ENCODE measurements at regions not wholly inside any gene's neighbourhood (a gene's known extent, or its start where the extent isn't known, plus 50 kb on each side); places are given as distances from the start of the nearest gene placed in this dataset.

GRCh38 chr1:96411006-96411405 lies 310.6 kb upstream of the PTBP2 start:
- no peaks in the 10 kb centered on the region for H3K27me3 ChIP-seq
- no peaks in the 10 kb centered on the region for H3K4me1 ChIP-seq
- DNase-seq (no peak), ATAC-seq (no peak)
- no peak overlapping the region for H3K27ac ChIP-seq
- no peak for TF ChIP-seq CTCF (IDR thresholded peaks at IDR 0.05)
- TF ChIP-seq POLR2A (IDR thresholded peaks at IDR 0.05): no peak
- H3K36me3 ChIP-seq (replicated peaks in 1 of 2; ENCODE audit: insufficient read depth in 1 of 2, low read depth in 2 of 2): no peaks in the 10 kb centered on the region
- WGBS, 2 donors: 46 to 49% methylated on average over 2 of the region's 2 CpGs
- intact Hi-C loops (cut with DNase I): no loop called here
- H3K9me3 ChIP-seq: no peaks in the 10 kb centered on the region
- no peak overlapping the region for H3K4me3 ChIP-seq

GRCh38 chr1:96414598-96414997 lies 307.0 kb upstream of the PTBP2 start:
- Histone ChIP-seq H3K36me3 (replicated peaks in 1 of 2; ENCODE audit: insufficient read depth in 1 of 2, low read depth in 2 of 2) (no peaks in the 10 kb centered on the region), H3K9me3 (no peaks in the 10 kb centered on the region), H3K27me3 (no peaks in the 10 kb centered on the region), H3K27ac (no peak overlapping the region), H3K4me1 (no peaks in the 10 kb centered on the region), H3K4me3 (no peak overlapping the region)
- DNase-seq (no peak), ATAC-seq (no peak)
- 55 to 67% methylated on average over 6 of the region's 6 CpGs for WGBS, 2 donors
- intact Hi-C loops (cut with DNase I): no loop called here
- no peak for TF ChIP-seq POLR2A (IDR thresholded peaks at IDR 0.05)
- no peak for TF ChIP-seq CTCF (IDR thresholded peaks at IDR 0.05)

- WGBS, 2 donors: 71 to 75% methylated on average over 5 of the region's 5 CpGs
- Histone ChIP-seq H3K36me3 (replicated peaks in 1 of 2; ENCODE audit: insufficient read depth in 1 of 2, low read depth in 2 of 2) (no peaks in the 10 kb centered on the region), H3K27me3 (no peaks in the 10 kb centered on the region), H3K9me3 (no peaks in the 10 kb centered on the region), H3K27ac (no peak overlapping the region), H3K4me3 (no peak overlapping the region), H3K4me1 (no peaks in the 10 kb centered on the region)
- intact Hi-C loops (cut with DNase I): no loop called here
- peak; percentile 27 for ATAC-seq
- TF ChIP-seq POLR2A (IDR thresholded peaks at IDR 0.05): no peak
- no peak for TF ChIP-seq CTCF (IDR thresholded peaks at IDR 0.05)
- DNase-seq: peak in 1 of 4 donors; percentile 13
These were observed 305.4 kb upstream of the PTBP2 start for GRCh38 chr1:96416111-96416595.

GRCh38 chr1:96416701-96417444 lies 304.7 kb upstream of the PTBP2 start:
- 27 to 28% methylated on average over 5 of the region's 5 CpGs for WGBS, 2 donors
- no peak for ATAC-seq

More at GRCh38 chr1:96416701-96417444, 304.7 kb upstream of the PTBP2 start:
- DNase-seq: no peak
- TF ChIP-seq POLR2A (IDR thresholded peaks at IDR 0.05) (no peak), CTCF (IDR thresholded peaks at IDR 0.05) (no peak)
- H3K9me3 ChIP-seq: no peaks in the 10 kb centered on the region
- H3K36me3 ChIP-seq (replicated peaks in 1 of 2; ENCODE audit: insufficient read depth in 1 of 2, low read depth in 2 of 2): no peaks in the 10 kb centered on the region
- H3K4me1 ChIP-seq: no peaks in the 10 kb centered on the region
- no peaks in the 10 kb centered on the region for H3K27me3 ChIP-seq
- H3K27ac ChIP-seq: no peak overlapping the region
- H3K4me3 ChIP-seq: no peak overlapping the region
- intact Hi-C loops (cut with DNase I): no loop called here
